Urinary bladder (tissue), 3 donors: ENCODE measurements at regions not wholly inside any gene's neighbourhood (a gene's known extent, or its start where the extent isn't known, plus 50 kb on each side); places are given as distances from the start of the nearest gene placed in this dataset.
A peak's percentile ranks its signal among the peaks of the same experiment; 100 is the strongest.

Experiments
- DNase-seq: peaks from one replicate; pipeline ENCODE4 v3.0.0-alpha.2; 2015; ENCODE audit errors: extremely low spot score
- H3K27ac ChIP-seq: one replicate; pipeline ENCODE4 v1.5.1; 2013; ENCODE audit warnings: low read depth, mild to moderate bottlenecking, moderate library complexity
- H3K36me3 ChIP-seq: one replicate; pipeline ENCODE4 v1.6.1; 2013; ENCODE audit warnings: mild to moderate bottlenecking, moderate library complexity; ENCODE audit not compliant: insufficient read depth
- H3K4me1 ChIP-seq: one replicate; pipeline ENCODE4 v1.6.1; 2013; ENCODE audit warnings: mild to moderate bottlenecking, moderate library complexity; ENCODE audit not compliant: insufficient read depth
- H3K4me3 ChIP-seq: one replicate; pipeline ENCODE4 v1.5.1; 2013; ENCODE audit warnings: low read depth, low read length
- WGBS: extraction: QIAGEN DNeasy Blood & Tissue Kit; methylation state at CpG from one replicate; pipeline ENCODE4 v1.1.7; 2013; 5-methylcytosine and 5-hydroxymethylcytosine counted together
- donor health status: healthy with polysubstance abuse.
- donor health status: healthy.

DNA sequence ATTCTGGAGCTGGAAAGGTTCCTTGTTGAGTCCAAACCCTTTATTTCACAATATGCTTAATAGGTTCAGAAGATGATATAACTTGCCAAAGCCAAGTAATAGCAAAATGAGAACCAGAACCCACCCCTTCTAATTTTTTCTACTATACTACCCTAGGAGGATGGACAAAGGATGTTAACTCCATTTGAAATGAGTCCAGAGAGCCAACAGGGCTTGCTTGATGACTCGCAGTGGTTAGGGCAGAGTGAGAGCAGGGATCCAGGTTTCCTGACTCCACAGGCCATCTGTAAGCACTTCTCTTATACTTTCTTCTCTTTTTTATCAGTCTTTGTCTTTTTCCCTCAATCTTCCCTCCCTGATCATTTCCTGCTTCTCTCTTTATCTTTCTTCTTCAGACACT, 668.1 kb downstream of the MED13L start:
- no peak for DNase-seq
- H3K4me3 ChIP-seq = no peak overlapping the region
- 91% methylated on average over 1 of the region's 1 CpG for WGBS
- H3K4me1 ChIP-seq = no peaks in the 10 kb centered on the region
- H3K27ac ChIP-seq = no peak overlapping the region
- no peaks in the 10 kb centered on the region for H3K36me3 ChIP-seq

- Histone ChIP-seq H3K36me3 (no peaks in the 10 kb centered on the region), H3K4me3 (no peak overlapping the region), H3K27ac (no peak overlapping the region), H3K4me1 (no peaks in the 10 kb centered on the region)
- WGBS = 35% methylated on average over 17 of the region's 17 CpGs
- DNase-seq = no peak
Observed at GRCh38 chr12:115606040-115606439, 671.5 kb downstream of the MED13L start.

GRCh38 chr12:115598871-115599811, 678.4 kb downstream of the MED13L start:
- peak; percentile 53 for DNase-seq
- Histone ChIP-seq H3K27ac (no peak overlapping the region), H3K4me3 (peak overlapping the region; percentile 19), H3K36me3 (no peaks in the 10 kb centered on the region), H3K4me1 (no peaks in the 10 kb centered on the region)
- 4% methylated on average over 43 of the region's 43 CpGs for WGBS

- WGBS = 80% methylated on average over 3 of the region's 3 CpGs
- no peak overlapping the region for H3K4me3 ChIP-seq
- no peaks in the 10 kb centered on the region for H3K4me1 ChIP-seq
- no peak overlapping the region for H3K27ac ChIP-seq
- DNase-seq = no peak
- H3K36me3 ChIP-seq = no peaks in the 10 kb centered on the region
Observed at GRCh38 chr12:115597157-115597712, 680.3 kb downstream of the MED13L start.

GRCh38 chr12:115588131-115588530, 689.4 kb downstream of the MED13L start:
- Histone ChIP-seq H3K4me1 (no peaks in the 10 kb centered on the region), H3K4me3 (no peak overlapping the region), H3K27ac (no peak overlapping the region), H3K36me3 (no peaks in the 10 kb centered on the region)
- 89% methylated on average over 9 of the region's 9 CpGs for WGBS
- DNase-seq = no peak

GRCh38 chr12:115584156-115584555, 693.3 kb downstream of the MED13L start:
- no peak overlapping the region for H3K4me3 ChIP-seq
- H3K4me1 ChIP-seq = no peaks in the 10 kb centered on the region
- DNase-seq = no peak
- 68% methylated on average over 2 of the region's 2 CpGs for WGBS
- H3K27ac ChIP-seq = no peak overlapping the region
- no peaks in the 10 kb centered on the region for H3K36me3 ChIP-seq

DNA sequence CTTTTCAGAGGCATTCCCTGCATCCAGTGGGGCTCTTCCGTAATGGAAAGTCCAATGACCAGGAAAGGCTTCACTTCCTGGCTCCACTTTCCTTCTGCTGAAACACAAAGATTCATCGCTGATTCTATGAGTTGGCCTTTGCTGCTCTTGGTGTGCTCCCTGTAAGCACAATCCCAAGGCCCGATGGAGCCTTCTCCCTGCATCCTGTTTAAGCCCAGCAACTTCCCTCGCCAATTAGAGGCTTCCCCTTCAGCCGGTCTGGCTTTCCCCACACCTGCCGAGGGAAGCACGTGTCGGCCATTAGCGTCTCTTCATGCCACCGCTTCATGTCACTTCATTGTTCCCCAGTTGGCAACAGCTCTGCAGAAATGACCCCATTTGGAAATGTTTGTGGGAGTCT, 693.9 kb downstream of the MED13L start:
- 77% methylated on average over 10 of the region's 10 CpGs for WGBS
- Histone ChIP-seq H3K4me3 (no peak overlapping the region), H3K27ac (no peak overlapping the region), H3K4me1 (no peaks in the 10 kb centered on the region), H3K36me3 (no peaks in the 10 kb centered on the region)
- no peak for DNase-seq

DNA sequence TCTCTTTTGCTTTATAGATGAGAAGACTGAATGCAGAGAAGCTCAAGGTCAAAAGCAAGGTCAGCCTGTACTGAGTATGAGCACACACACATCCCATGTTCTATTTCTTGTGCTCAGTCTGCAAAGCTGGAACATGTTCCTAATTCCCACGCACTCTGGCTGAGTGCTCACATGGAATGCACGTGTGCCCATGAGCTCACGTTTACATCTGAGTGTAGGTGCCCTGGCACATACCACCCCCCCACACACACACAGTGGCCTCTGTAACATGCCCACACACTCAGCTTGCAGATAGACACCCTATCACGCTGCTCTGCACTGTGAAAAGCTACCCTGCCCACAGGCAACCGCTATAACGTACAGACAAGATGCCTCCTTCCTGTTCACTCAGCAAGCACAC, 700.1 kb downstream of the MED13L start:
- Histone ChIP-seq H3K4me3 (no peak overlapping the region), H3K27ac (no peak overlapping the region), H3K4me1 (no peaks in the 10 kb centered on the region), H3K36me3 (no peaks in the 10 kb centered on the region)
- WGBS = 85% methylated on average over 6 of the region's 6 CpGs
- DNase-seq = no peak

- H3K36me3 ChIP-seq = no peaks in the 10 kb centered on the region
- H3K4me3 ChIP-seq = no peak overlapping the region
- 77% methylated on average over 7 of the region's 7 CpGs for WGBS
- H3K27ac ChIP-seq = no peak overlapping the region
- no peaks in the 10 kb centered on the region for H3K4me1 ChIP-seq
- no peak for DNase-seq
Observed at GRCh38 chr12:115574826-115575225, 702.7 kb downstream of the MED13L start.

GRCh38 chr12:115572440-115572839, 705.1 kb downstream of the MED13L start:
- no peak overlapping the region for H3K4me3 ChIP-seq
- 85% methylated on average over 2 of the region's 2 CpGs for WGBS
- no peaks in the 10 kb centered on the region for H3K36me3 ChIP-seq
- no peak for DNase-seq
- H3K27ac ChIP-seq = no peak overlapping the region
- no peaks in the 10 kb centered on the region for H3K4me1 ChIP-seq

DNA sequence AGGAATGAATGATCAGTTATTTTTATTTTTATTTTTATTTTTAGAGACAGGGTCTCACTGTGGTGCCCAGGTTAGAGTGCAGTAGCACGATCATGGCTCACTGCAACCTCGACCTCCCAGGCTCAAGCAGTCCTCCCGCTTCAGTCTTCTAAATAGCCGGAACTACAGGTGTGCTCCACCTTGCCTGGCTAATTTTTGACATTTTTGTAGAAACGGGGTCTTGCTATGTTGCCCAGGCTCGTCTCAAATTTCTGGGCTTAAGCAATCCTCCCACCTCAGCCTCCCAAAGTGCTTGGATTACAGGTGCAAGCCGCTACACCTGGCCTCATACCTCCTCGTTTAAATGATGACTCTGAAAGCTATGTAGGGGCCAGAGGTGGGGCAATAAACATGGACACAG, 706.0 kb downstream of the MED13L start:
- no peaks in the 10 kb centered on the region for H3K36me3 ChIP-seq
- no peak for DNase-seq
- WGBS = 91% methylated on average over 8 of the region's 8 CpGs
- no peak overlapping the region for H3K27ac ChIP-seq
- H3K4me3 ChIP-seq = no peak overlapping the region
- no peaks in the 10 kb centered on the region for H3K4me1 ChIP-seq

DNA sequence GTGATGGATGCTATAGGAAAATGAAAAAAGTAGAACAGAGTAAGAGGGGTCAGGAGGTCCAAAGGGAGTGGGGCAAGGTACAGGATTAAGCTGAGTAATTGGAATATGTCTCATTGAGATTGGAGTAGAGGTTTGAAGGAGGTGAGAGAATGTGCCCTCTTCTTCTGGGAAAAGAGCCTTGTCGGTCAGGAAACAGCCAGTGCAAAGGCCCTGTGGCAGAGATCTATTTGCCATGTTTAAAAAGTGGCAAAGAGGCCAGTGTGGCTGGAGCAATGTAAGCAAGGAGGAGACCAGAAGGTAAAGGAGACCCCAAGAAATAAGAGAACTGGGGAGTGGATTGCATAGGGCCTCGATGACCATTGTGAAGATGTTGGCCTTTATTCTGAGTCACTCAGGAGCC, 706.5 kb downstream of the MED13L start:
- 99% methylated on average over 2 of the region's 2 CpGs for WGBS
- Histone ChIP-seq H3K36me3 (no peaks in the 10 kb centered on the region), H3K4me3 (no peak overlapping the region), H3K4me1 (no peaks in the 10 kb centered on the region), H3K27ac (no peak overlapping the region)
- DNase-seq = no peak

DNA sequence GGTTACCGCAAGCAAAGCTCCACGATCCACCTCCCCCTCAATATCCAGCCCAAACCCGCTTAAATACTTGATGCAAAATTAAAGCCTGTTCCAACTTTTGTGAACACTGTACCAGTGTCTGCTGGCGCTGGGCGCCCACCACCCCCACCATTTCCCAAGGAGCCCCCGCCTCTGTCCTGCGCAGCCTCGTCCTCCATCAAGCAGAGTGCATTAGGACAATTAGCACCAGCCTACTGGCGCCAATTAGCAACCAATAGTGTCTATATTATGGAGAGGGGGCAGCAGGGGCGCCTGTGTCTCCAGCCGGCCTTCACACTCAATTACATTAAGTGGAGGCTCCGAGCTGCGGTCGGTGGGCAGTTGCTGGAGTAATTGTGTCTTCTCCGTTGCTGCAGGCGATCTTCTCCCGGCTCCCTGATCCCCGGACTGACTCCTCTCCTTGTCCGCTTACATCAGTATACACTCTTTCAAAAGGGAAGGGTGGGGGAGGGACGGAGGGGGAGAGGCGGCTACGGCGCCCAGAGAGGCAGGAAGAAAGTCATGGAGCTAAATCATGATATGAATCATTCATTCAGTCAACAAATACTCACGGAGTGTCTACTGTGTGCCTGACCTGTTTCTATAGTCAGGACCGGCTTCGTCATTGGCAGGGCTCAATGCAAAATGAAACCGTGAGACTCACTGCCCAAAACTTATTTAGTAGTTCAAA, 707.3 kb downstream of the MED13L start:
- no peaks in the 10 kb centered on the region for H3K4me1 ChIP-seq
- whole genome bisulfite sequencing = 49% methylated on average over 27 of the region's 27 CpGs
- H3K36me3 ChIP-seq = no peaks in the 10 kb centered on the region
- peak; percentile 31 for DNase-seq
- no peak overlapping the region for H3K4me3 ChIP-seq
- no peak overlapping the region for H3K27ac ChIP-seq
